GM12864 (cell line): ENCODE measurements at regions not wholly inside any gene's neighbourhood (a gene's known extent, or its start where the extent isn't known, plus 50 kb on each side); places are given as distances from the start of the nearest gene placed in this dataset.
"Not testable (repeated sequence)": the region's sequence is repeated elsewhere in the genome, so short reads cannot be mapped to it uniquely, and the experiment has no call there.

Experiments
- DNase-seq: peaks from one replicate; pipeline ENCODE4 v3.0.0-alpha.2; 2011; ENCODE audit warnings: low read depth
- H3K4me3 ChIP-seq: 2 replicates; pipeline ENCODE4 v1.5.1; 2011; ENCODE audit warnings: mild to moderate bottlenecking, low read depth, low read length, control low read depth
- CTCF ChIP-seq: IDR thresholded peaks from 2 replicates; pipeline ENCODE4 v1.5.1; 2011; ENCODE audit warnings: low read depth, mild to moderate bottlenecking, moderate library complexity, low read length, control low read depth, inconsistent platforms; ENCODE audit errors: missing control alignments

GRCh38 chr3:23127196-23127595, 75.9 kb upstream of the UBE2E2 start:
- DNase-seq, result no peak
- no peak overlapping the region for H3K4me3 ChIP-seq
- TF ChIP-seq CTCF, result no peak

GRCh38 chr3:23128655-23129054, 74.5 kb upstream of the UBE2E2 start:
- TF ChIP-seq CTCF, result no peak
- no peak for DNase-seq
- H3K4me3 ChIP-seq, result no peak overlapping the region

GRCh38 chr3:23129117-23129516, 74.0 kb upstream of the UBE2E2 start:
- H3K4me3 ChIP-seq, result no peak overlapping the region
- TF ChIP-seq CTCF, result no peak
- no peak for DNase-seq

GRCh38 chr3:23129817-23130216, 73.3 kb upstream of the UBE2E2 start:
- no peak overlapping the region for H3K4me3 ChIP-seq
- DNase-seq, result no peak
- no peak for TF ChIP-seq CTCF

GRCh38 chr3:23130406-23130805, 72.7 kb upstream of the UBE2E2 start:
- no peak for DNase-seq
- H3K4me3 ChIP-seq, result no peak overlapping the region
- TF ChIP-seq CTCF, result no peak

- DNase-seq, result no peak
- TF ChIP-seq CTCF, result no peak
- H3K4me3 ChIP-seq, result no peak overlapping the region
Measured at GRCh38 chr3:23135026-23135785, 67.9 kb upstream of the UBE2E2 start.

- TF ChIP-seq CTCF, result no peak
- H3K4me3 ChIP-seq, result no peak overlapping the region
- DNase-seq, result no peak
Measured at GRCh38 chr3:23136054-23136453, 67.1 kb upstream of the UBE2E2 start.

- DNase-seq, H3K4me3 ChIP-seq: not testable (repeated sequence)
Measured at GRCh38 chr3:23144051-23144450, 59.1 kb upstream of the UBE2E2 start.
